ENCODE measurements at regions not wholly inside any gene's neighbourhood (a gene's known extent, or its start where the extent isn't known, plus 50 kb on each side); places are given as distances from the start of the nearest gene placed in this dataset.

- TF ChIP-seq POLR2A (IDR thresholded peaks at IDR 0.05) (no peak), CTCF (IDR thresholded peaks at IDR 0.05 in 8 of 11, conservative IDR thresholded peaks at IDR 0.05 in 3 of 11) (no peak), POLR2AphosphoS5 (IDR thresholded peaks at IDR 0.05) (no peak)
Observed at GRCh38 chr3:17817545-17817944, 75.1 kb upstream of the TBC1D5 start.
